ENCODE measurements at regions not wholly inside any gene's neighbourhood (a gene's known extent, or its start where the extent isn't known, plus 50 kb on each side); places are given as distances from the start of the nearest gene placed in this dataset.

- no peaks in the 10 kb centered on the region for H3K9me3 ChIP-seq
- no peak for ATAC-seq
- no peak for DNase-seq
- H3K4me1 ChIP-seq = no peaks in the 10 kb centered on the region
- WGBS (ENCODE audit: insufficient coverage, low coverage, low lambda C conversion rate, missing lambda C conversion rate) = 32% methylated on average over 2 of the region's 2 CpGs
- intact Hi-C loops (cut with DNase I) = no loop called here
- H3K27me3 ChIP-seq = no peaks in the 10 kb centered on the region
- H3K36me3 ChIP-seq = no peaks in the 10 kb centered on the region
- H3K4me3 ChIP-seq = no peak overlapping the region
- no peak for TF ChIP-seq CTCF (IDR thresholded peaks at IDR 0.05)
- no peak for TF ChIP-seq POLR2A (IDR thresholded peaks at IDR 0.05)
- H3K27ac ChIP-seq = no peak overlapping the region
These were observed 263.1 kb upstream of the GYPC start for GRCh38 chr2:126392889-126393288.

GRCh38 chr2:126399001-126399400, 257.0 kb upstream of the GYPC start:
- intact Hi-C loops (cut with DNase I) = no loop called here
- DNase-seq = no peak
- H3K36me3 ChIP-seq = no peaks in the 10 kb centered on the region
- H3K4me3 ChIP-seq = no peak overlapping the region
- H3K9me3 ChIP-seq = no peaks in the 10 kb centered on the region
- H3K27me3 ChIP-seq = no peaks in the 10 kb centered on the region
- no peak for TF ChIP-seq CTCF (IDR thresholded peaks at IDR 0.05)
- no peak for TF ChIP-seq POLR2A (IDR thresholded peaks at IDR 0.05)
- ATAC-seq = no peak
- no peak overlapping the region for H3K27ac ChIP-seq
- WGBS (ENCODE audit: insufficient coverage, low coverage, low lambda C conversion rate, missing lambda C conversion rate) = no CpG with 5 or more reads among the region's 2 CpGs
- H3K4me1 ChIP-seq = no peaks in the 10 kb centered on the region

- DNase-seq = no peak
- H3K27ac ChIP-seq = no peak overlapping the region
- 57% methylated on average over 1 of the region's 5 CpGs for WGBS (ENCODE audit: insufficient coverage, low coverage, low lambda C conversion rate, missing lambda C conversion rate)
- TF ChIP-seq CTCF (IDR thresholded peaks at IDR 0.05) (no peak), POLR2A (IDR thresholded peaks at IDR 0.05) (no peak)
- H3K9me3 ChIP-seq = no peaks in the 10 kb centered on the region
- H3K4me1 ChIP-seq = no peaks in the 10 kb centered on the region
- H3K27me3 ChIP-seq = no peaks in the 10 kb centered on the region
- no peak overlapping the region for H3K4me3 ChIP-seq
- H3K36me3 ChIP-seq = no peaks in the 10 kb centered on the region
- intact Hi-C loops (cut with DNase I) = no loop called here
- ATAC-seq = no peak
These were observed 252.8 kb upstream of the GYPC start for GRCh38 chr2:126403039-126403628.

GRCh38 chr2:126406267-126406666, 249.7 kb upstream of the GYPC start:
- WGBS (ENCODE audit: insufficient coverage, low coverage, low lambda C conversion rate, missing lambda C conversion rate) = 61% methylated on average over 4 of the region's 4 CpGs

More at GRCh38 chr2:126406267-126406666, 249.7 kb upstream of the GYPC start:
- no peaks in the 10 kb centered on the region for H3K9me3 ChIP-seq
- H3K36me3 ChIP-seq = no peaks in the 10 kb centered on the region
- ATAC-seq (no peak), DNase-seq (no peak)
- H3K4me1 ChIP-seq = no peaks in the 10 kb centered on the region
- TF ChIP-seq POLR2A (IDR thresholded peaks at IDR 0.05) (no peak), CTCF (IDR thresholded peaks at IDR 0.05) (no peak)
- no peaks in the 10 kb centered on the region for H3K27me3 ChIP-seq
- intact Hi-C loops (cut with DNase I) = no loop called here
- no peak overlapping the region for H3K4me3 ChIP-seq
- H3K27ac ChIP-seq = no peak overlapping the region

Measured in right lobe of liver (tissue), 6 donors.